HG03196 (cell line): ENCODE measurements at regions not wholly inside any gene's neighbourhood (a gene's known extent, or its start where the extent isn't known, plus 50 kb on each side); places are given as distances from the start of the nearest gene placed in this dataset.

ENCODE experiments used
- ATAC-seq: cut with Tn5 transposase; IDR thresholded peaks from one replicate; pipeline ENCODE4 v1.9.1; 2021; ENCODE audit not compliant: unreplicated experiment

- no peak for ATAC-seq
These were observed 53.9 kb upstream of the TENM3 start for GRCh38 chr4:182189103-182189878.

GRCh38 chr4:182190306-182190705, 52.9 kb upstream of the TENM3 start:
- no peak for ATAC-seq

GRCh38 chr4:182192511-182193181, 50.6 kb upstream of the TENM3 start:
- no peak for ATAC-seq

GRCh38 chr4:182193311-182193710, 49.9 kb upstream of the TENM3 start:
- ATAC-seq: no peak
